Ishikawa (cell line): ENCODE measurements at regions not wholly inside any gene's neighbourhood (a gene's known extent, or its start where the extent isn't known, plus 50 kb on each side); places are given as distances from the start of the nearest gene placed in this dataset.
A peak's percentile ranks its signal among the peaks of the same experiment; 100 is the strongest.

ENCODE experiments used
- CEBPB ChIP-seq: IDR thresholded peaks from 2 replicates; pipeline ENCODE4 v1.6.1; 2012
- CREB1 ChIP-seq: IDR thresholded peaks from 2 replicates; pipeline ENCODE4 v1.6.1; 2012; ENCODE audit warnings: low read depth
- EGR1 ChIP-seq: IDR thresholded peaks from 2 replicates; pipeline ENCODE4 v1.6.1; 2012
- EP300 ChIP-seq: IDR thresholded peaks from 2 replicates; pipeline ENCODE4 v1.6.1; 2012; ENCODE audit warnings: borderline replicate concordance
- FOXM1 ChIP-seq: IDR thresholded peaks from 2 replicates; pipeline ENCODE4 v1.6.1; 2012; ENCODE audit warnings: low read depth, borderline replicate concordance
- NFIC ChIP-seq: IDR thresholded peaks from 2 replicates; pipeline ENCODE4 v1.6.1; 2012
- RAD21 ChIP-seq: IDR thresholded peaks from 2 replicates; pipeline ENCODE4 v1.6.1; 2012; ENCODE audit warnings: low read depth
- TAF1 ChIP-seq: IDR thresholded peaks from 2 replicates; pipeline ENCODE4 v1.6.1; 2012; ENCODE audit warnings: low read depth, mild to moderate bottlenecking
- TCF12 ChIP-seq: IDR thresholded peaks from 2 replicates; pipeline ENCODE4 v1.6.1; 2012; ENCODE audit warnings: low read depth
- TEAD4 ChIP-seq: IDR thresholded peaks from 2 replicates; pipeline ENCODE4 v1.6.1; 2012
- YY1 ChIP-seq: IDR thresholded peaks from 2 replicates; pipeline ENCODE4 v1.6.1; 2012; ENCODE audit warnings: low read depth
- ZBTB7A ChIP-seq: IDR thresholded peaks from 2 replicates; pipeline ENCODE4 v1.6.1; 2012; ENCODE audit warnings: low read depth
- TF ChIP-seq, protein P1 (sequence below): IDR thresholded peaks from 2 replicates; pipeline ENCODE4 v1.6.1; 2012
- TF ChIP-seq, protein P2 (sequence below): IDR thresholded peaks from 2 replicates; pipeline ENCODE4 v1.6.1; 2012; ENCODE audit warnings: low read depth, mild to moderate bottlenecking
- TF ChIP-seq, protein P3 (sequence below): IDR thresholded peaks from 2 replicates; pipeline ENCODE4 v1.6.1; 2012

DNA sequence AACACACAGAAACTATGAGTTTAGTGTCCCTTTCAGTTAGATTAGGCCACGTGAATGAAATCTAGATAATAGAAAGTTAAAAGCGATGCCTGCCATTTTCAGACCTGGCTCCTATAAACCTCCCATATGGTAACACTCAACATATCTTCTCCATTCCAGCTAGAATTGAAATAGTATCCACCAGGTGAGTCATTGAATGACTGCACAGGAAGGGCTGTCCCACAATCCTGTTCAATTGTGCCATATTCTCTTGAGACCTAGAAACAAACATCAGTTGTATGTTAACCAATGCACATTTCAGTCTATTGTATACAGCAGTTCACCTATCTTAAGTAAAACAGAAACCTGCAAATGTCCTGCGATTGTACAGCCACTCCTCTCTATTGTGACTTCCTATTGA is 659.3 kb upstream of the SLIT2 start:
- TF ChIP-seq, protein P1, sequence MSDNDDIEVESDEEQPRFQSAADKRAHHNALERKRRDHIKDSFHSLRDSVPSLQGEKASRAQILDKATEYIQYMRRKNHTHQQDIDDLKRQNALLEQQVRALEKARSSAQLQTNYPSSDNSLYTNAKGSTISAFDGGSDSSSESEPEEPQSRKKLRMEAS = no peak
- TF ChIP-seq EP300 = no peak
- TF ChIP-seq, protein P2, sequence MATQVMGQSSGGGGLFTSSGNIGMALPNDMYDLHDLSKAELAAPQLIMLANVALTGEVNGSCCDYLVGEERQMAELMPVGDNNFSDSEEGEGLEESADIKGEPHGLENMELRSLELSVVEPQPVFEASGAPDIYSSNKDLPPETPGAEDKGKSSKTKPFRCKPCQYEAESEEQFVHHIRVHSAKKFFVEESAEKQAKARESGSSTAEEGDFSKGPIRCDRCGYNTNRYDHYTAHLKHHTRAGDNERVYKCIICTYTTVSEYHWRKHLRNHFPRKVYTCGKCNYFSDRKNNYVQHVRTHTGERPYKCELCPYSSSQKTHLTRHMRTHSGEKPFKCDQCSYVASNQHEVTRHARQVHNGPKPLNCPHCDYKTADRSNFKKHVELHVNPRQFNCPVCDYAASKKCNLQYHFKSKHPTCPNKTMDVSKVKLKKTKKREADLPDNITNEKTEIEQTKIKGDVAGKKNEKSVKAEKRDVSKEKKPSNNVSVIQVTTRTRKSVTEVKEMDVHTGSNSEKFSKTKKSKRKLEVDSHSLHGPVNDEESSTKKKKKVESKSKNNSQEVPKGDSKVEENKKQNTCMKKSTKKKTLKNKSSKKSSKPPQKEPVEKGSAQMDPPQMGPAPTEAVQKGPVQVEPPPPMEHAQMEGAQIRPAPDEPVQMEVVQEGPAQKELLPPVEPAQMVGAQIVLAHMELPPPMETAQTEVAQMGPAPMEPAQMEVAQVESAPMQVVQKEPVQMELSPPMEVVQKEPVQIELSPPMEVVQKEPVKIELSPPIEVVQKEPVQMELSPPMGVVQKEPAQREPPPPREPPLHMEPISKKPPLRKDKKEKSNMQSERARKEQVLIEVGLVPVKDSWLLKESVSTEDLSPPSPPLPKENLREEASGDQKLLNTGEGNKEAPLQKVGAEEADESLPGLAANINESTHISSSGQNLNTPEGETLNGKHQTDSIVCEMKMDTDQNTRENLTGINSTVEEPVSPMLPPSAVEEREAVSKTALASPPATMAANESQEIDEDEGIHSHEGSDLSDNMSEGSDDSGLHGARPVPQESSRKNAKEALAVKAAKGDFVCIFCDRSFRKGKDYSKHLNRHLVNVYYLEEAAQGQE = no peak
- no peak for TF ChIP-seq CEBPB
- no peak for TF ChIP-seq RAD21
- no peak for TF ChIP-seq CREB1
- TF ChIP-seq FOXM1 = no peak
- TF ChIP-seq ZBTB7A = no peak
- TF ChIP-seq, protein P3, sequence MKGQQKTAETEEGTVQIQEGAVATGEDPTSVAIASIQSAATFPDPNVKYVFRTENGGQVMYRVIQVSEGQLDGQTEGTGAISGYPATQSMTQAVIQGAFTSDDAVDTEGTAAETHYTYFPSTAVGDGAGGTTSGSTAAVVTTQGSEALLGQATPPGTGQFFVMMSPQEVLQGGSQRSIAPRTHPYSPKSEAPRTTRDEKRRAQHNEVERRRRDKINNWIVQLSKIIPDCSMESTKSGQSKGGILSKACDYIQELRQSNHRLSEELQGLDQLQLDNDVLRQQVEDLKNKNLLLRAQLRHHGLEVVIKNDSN = no peak
- no peak for TF ChIP-seq YY1
- TF ChIP-seq EGR1 = no peak
- no peak for TF ChIP-seq TAF1
- no peak for TF ChIP-seq TCF12

DNA sequence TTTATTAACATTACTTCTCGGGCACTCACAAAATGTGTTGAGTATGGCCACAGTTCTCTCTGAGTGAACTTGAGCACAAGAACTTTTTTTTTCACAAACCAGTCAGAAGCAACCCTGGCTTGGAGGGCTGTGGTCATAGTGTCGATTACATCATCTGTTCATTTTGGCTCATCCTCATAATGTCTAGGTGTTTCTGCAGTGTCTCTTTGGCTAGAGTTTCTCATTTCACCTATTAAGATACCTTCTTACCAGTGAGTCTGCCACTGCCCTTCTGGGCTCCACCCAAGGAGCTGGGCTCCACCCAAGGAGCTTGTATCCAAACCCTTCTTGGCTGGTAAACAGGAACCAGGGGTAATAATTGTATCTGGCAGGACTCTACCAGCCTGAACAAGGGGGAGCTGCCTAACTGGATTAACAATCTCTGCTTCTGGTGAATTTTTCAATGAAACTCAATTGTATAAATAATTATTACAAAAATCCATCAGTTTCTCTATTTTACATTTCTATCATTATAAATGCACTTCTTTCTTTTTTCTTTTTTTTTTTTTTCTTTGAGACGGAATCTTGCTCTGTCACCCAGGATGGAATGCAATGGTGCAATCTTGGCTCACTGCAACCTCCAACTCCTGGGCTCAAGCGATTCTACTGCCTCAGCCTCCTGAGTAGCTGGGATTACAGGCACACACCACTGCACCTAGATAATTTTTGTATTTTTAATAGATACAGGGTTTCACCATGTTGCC is 667.7 kb upstream of the SLIT2 start:
- TF ChIP-seq, protein P1 = no peak
- TF ChIP-seq TAF1 (no peak), NFIC (no peak; the same call in 1 of the 2 replicates), ZBTB7A (no peak), TEAD4 (no peak), CEBPB (no peak), EP300 (no peak), RAD21 (no peak), TCF12 (no peak)

DNA sequence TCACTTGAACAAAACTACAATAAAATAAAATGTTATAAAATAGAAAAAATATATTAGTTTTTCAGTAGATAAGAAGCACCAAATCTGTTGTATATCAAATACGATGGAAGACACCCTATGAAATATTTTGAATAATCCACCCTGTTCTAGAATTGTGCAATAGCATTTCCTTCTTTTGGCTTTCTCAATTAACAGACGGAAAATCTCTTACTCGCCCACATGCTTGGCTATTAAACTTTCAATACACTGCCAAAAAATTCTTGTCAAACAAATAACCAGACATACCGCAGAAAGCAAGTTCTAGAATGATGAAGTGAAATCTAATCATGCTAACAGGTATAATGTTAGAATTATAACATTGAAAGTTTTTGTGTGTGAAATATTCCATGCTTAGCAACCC is 671.6 kb upstream of the SLIT2 start:
- TF ChIP-seq ZBTB7A (no peak), EGR1 (no peak), CEBPB (peak; percentile 83), RAD21 (no peak), TEAD4 (no peak), TAF1 (no peak)

DNA sequence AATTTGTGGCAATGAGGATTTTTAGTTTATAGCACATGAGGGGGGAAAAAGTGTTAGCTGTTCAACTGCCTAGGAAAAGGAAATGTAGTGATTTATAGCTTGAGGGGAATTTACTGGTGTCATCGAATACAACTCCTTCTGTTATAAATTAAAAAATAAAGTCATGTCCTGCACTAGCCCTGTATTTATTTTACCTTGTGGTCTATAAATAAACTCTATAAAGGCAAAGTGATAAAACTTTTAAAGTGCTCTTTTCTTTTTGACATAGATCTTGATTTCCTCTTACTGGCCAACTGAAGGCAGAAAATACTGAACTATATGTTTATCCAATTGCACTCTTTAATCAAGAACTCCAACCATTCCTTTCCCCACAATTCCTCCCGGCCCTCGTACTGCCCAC is 672.1 kb upstream of the SLIT2 start:
- no peak for TF ChIP-seq NFIC
- TF ChIP-seq, protein P2 = no peak
- TF ChIP-seq EP300 = no peak
- TF ChIP-seq TEAD4 = no peak
- no peak for TF ChIP-seq ZBTB7A
- TF ChIP-seq EGR1 = no peak
- TF ChIP-seq RAD21 = no peak
- TF ChIP-seq TAF1 = no peak
- TF ChIP-seq, protein P3 = no peak
- no peak for TF ChIP-seq YY1
- TF ChIP-seq, protein P1 = no peak
- TF ChIP-seq TCF12 = no peak
- TF ChIP-seq CEBPB = no peak
- TF ChIP-seq CREB1 = no peak

DNA sequence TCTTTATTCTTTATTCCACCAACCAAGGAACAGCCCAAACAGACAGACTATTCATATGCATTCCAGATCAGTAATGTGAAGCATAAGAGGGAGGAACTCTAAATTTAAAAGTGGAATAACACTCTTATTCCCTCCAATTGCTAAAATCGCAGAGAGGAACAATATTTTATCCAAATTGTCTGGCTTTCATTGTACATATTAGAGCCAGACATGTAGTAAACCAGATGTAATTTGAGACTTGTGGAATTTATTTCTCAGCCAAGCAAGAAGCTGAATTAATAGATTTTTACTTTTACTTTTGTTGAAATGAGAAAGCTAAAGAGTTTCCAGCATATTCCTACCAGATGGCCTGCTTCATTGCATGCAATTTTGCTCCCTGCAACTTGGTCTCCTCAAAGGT is 674.6 kb upstream of the SLIT2 start:
- TF ChIP-seq RAD21 (no peak), NFIC (no peak), ZBTB7A (no peak), TEAD4 (no peak), EGR1 (no peak), TAF1 (no peak), EP300 (no peak), FOXM1 (no peak)

DNA sequence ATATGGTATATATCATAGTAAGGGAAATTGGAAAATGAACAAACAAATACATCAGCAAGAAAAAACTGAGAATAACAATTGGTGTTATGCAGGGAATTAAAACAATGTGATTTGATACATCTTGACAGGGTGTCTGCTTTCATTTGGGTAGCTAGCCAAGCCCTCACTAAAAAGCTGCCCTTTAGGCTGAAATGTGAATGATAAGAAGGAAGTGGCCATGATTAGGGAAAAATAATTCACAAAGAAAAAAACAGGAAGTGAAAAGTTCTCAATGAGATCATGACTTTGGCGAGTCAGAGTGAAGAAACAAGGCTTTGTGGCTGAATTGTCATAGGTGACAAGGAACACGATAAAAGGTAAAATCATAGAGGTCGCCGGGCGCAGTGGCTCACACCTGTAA is 675.8 kb upstream of the SLIT2 start:
- no peak for TF ChIP-seq ZBTB7A
